SK-N-SH (cell line): ENCODE measurements at regions not wholly inside any gene's neighbourhood (a gene's known extent, or its start where the extent isn't known, plus 50 kb on each side); places are given as distances from the start of the nearest gene placed in this dataset.

Experiments used
- CTCF ChIA-PET: fragments of 300-600, 350-600 bp; formaldehyde crosslinking; extraction: SDS; loops from one replicate; lab custom pipeline; 2021; lab: Yijun Ruan, JAX
- POLR2A ChIA-PET: fragments of 350-600 bp; sonication (Branson Sonifier 250); formaldehyde crosslinking; extraction: SDS; loops from one replicate; lab custom pipeline; 2020; ENCODE audit warnings: antibody characterized with exemption, inconsistent platforms; lab: Yijun Ruan, JAX
- DNase-seq: peaks from one replicate; pipeline ENCODE4 v3.0.0; 2012
- H2AFZ ChIP-seq: fragments of 200-600 bp; sonication (generic); 2 replicates; pipeline ENCODE4 v1.8.1; 2016; ENCODE audit warnings: antibody characterized with exemption, mild to moderate bottlenecking, low read depth
- H3F3A ChIP-seq: fragments of 200-600 bp; sonication (generic); replicated peaks from 2 replicates; pipeline ENCODE3; 2016; ENCODE audit warnings: antibody characterized with exemption, mild to moderate bottlenecking; ENCODE audit not compliant: insufficient read depth
- H3K27ac ChIP-seq, 2 experiments: fragments of 200-500 bp in 1 of 2; fragments of 200-600 bp in 1 of 2; sonication (Bioruptor generic) in 1 of 2; sonication (generic), shearing (Covaris generic) in 1 of 2; 2 replicates each; pipeline versions ENCODE4 v1.5.1 to v1.6.1; 2014 to 2016; ENCODE audit warnings: low read depth in 2 of 2, inconsistent platforms in 1 of 2, low read length in 1 of 2, mild to moderate bottlenecking in 1 of 2, mixed read lengths in 1 of 2
- H3K27me3 ChIP-seq: fragments of 200-600 bp; sonication (generic), shearing (Covaris generic); 2 replicates; pipeline ENCODE4 v1.6.1; 2016; ENCODE audit warnings: mixed run types; ENCODE audit not compliant: insufficient read depth
- H3K36me3 ChIP-seq, 2 experiments: fragments of 200-500 bp in 1 of 2; fragments of 200-600 bp in 1 of 2; sonication (Bioruptor generic) in 1 of 2; sonication (generic) in 1 of 2; replicated peaks in 1 of 2; 2 replicates each; pipeline versions ENCODE3 to v1.5.1; 2014 to 2016; ENCODE audit warnings: low read length in 1 of 2, mild to moderate bottlenecking in 1 of 2; ENCODE audit not compliant: insufficient read depth in 2 of 2, control insufficient read depth in 1 of 2
- H3K4me1 ChIP-seq, 2 experiments: fragments of 200-500 bp in 1 of 2; fragments of 200-600 bp in 1 of 2; sonication (Bioruptor generic) in 1 of 2; sonication (generic), shearing (Covaris generic) in 1 of 2; 2 replicates each; pipeline versions ENCODE4 v1.5.1 to v1.6.1; 2014 to 2016; ENCODE audit warnings: low read depth in 1 of 2, low read length in 1 of 2, mixed run types in 1 of 2; ENCODE audit not compliant: insufficient read depth in 2 of 2, control insufficient read depth in 1 of 2
- H3K4me2 ChIP-seq: fragments of 200-600 bp; sonication (generic), shearing (Covaris generic); 2 replicates; pipeline ENCODE4 v1.6.1; 2017; ENCODE audit warnings: mixed run types
- H3K4me3 ChIP-seq, 2 experiments: fragments of 200-500 bp in 1 of 2; fragments of 200-600 bp in 1 of 2; sonication (Bioruptor generic) in 1 of 2; sonication (generic), shearing (Covaris generic) in 1 of 2; 2 replicates each; pipeline versions ENCODE4 v1.5.1 to v1.8.1; 2014 to 2016; ENCODE audit warnings: low read depth in 2 of 2, inconsistent platforms in 1 of 2, low read length in 1 of 2, mild to moderate bottlenecking in 1 of 2, mixed read lengths in 1 of 2, moderate library complexity in 1 of 2
- H3K79me2 ChIP-seq: fragments of 200-600 bp; sonication (generic); 2 replicates; pipeline ENCODE4 v1.8.1; 2017; ENCODE audit warnings: mild to moderate bottlenecking; ENCODE audit not compliant: insufficient read depth
- H3K9ac ChIP-seq: fragments of 200-600 bp; sonication (generic); 2 replicates; pipeline ENCODE4 v1.6.1; 2017; ENCODE audit warnings: mixed run types
- H3K9me2 ChIP-seq: fragments of 200-600 bp; sonication (generic); 2 replicates; pipeline ENCODE4 v1.6.1; 2017; ENCODE audit warnings: mixed run types
- H3K9me3 ChIP-seq: fragments of 200-600 bp; sonication (generic); 2 replicates; pipeline ENCODE4 v1.6.1; 2017; ENCODE audit warnings: mixed run types, mild to moderate bottlenecking, moderate library complexity
- H4K20me1 ChIP-seq: fragments of 200-600 bp; sonication (generic); 2 replicates; pipeline ENCODE4 v1.6.1; 2017; ENCODE audit warnings: mild to moderate bottlenecking, mixed run types; ENCODE audit not compliant: insufficient read depth
- CHD2 ChIP-seq: fragments of 150-350 bp; IDR thresholded peaks from 2 replicates; pipeline ENCODE4 v1.6.1; 2018; ENCODE audit warnings: low read length; ENCODE audit not compliant: partially characterized antibody
- ELF1 ChIP-seq: IDR thresholded peaks from 2 replicates; pipeline ENCODE4 v1.4.0; 2012
- FOXJ3 ChIP-seq: sonication (generic); formaldehyde crosslinking; IDR thresholded peaks from 2 replicates; pipeline ENCODE4 v1.5.1; 2020; ENCODE audit warnings: mild to moderate bottlenecking, missing genetic modification reagents
- FOXM1 ChIP-seq: IDR thresholded peaks from 2 replicates; pipeline ENCODE4 v1.4.0; 2012; ENCODE audit warnings: low read depth, mild to moderate bottlenecking
- GABPA ChIP-seq: IDR thresholded peaks from 2 replicates; pipeline ENCODE4 v1.4.0; 2012; ENCODE audit warnings: low read depth, mild to moderate bottlenecking
- JUND ChIP-seq: IDR thresholded peaks from 2 replicates; pipeline ENCODE4 v1.4.0; 2012
- MAX ChIP-seq: IDR thresholded peaks from 2 replicates; pipeline ENCODE4 v1.4.0; 2012; ENCODE audit warnings: low read depth
- MEF2A ChIP-seq: IDR thresholded peaks from 2 replicates; pipeline ENCODE4 v1.4.0; 2012; ENCODE audit warnings: low read depth, borderline replicate concordance
- NFIC ChIP-seq: IDR thresholded peaks from 2 replicates; pipeline ENCODE4 v1.4.0; 2012; ENCODE audit warnings: borderline replicate concordance
- POLR2AphosphoS5 ChIP-seq: IDR thresholded peaks from 2 replicates; pipeline ENCODE4 v1.6.1; 2012; ENCODE audit warnings: low read depth, low read length
- RAD21 ChIP-seq: IDR thresholded peaks from 2 replicates; pipeline ENCODE4 v1.6.1; 2012; ENCODE audit warnings: mild to moderate bottlenecking, low read length
- RCOR1 ChIP-seq: fragments of 150-350 bp; IDR thresholded peaks from 2 replicates; pipeline ENCODE4 v1.6.1; 2017; ENCODE audit warnings: antibody characterized with exemption, low read length
- REST ChIP-seq: IDR thresholded peaks from 2 replicates; pipeline ENCODE4 v1.6.1; 2012; ENCODE audit warnings: mild to moderate bottlenecking, low read depth, low read length, moderate library complexity
- RFX5 ChIP-seq: IDR thresholded peaks from 2 replicates; pipeline ENCODE4 v1.6.1; 2012; ENCODE audit warnings: mild to moderate bottlenecking, improper control_type of control experiment, low read length
- RXRA ChIP-seq: IDR thresholded peaks from 2 replicates; pipeline ENCODE4 v1.4.0; 2012; ENCODE audit warnings: low read depth, mild to moderate bottlenecking, borderline replicate concordance
- SIN3A ChIP-seq: IDR thresholded peaks from 2 replicates; pipeline ENCODE4 v1.6.1; 2012; ENCODE audit warnings: low read depth, mild to moderate bottlenecking, low read length, moderate library complexity, borderline replicate concordance
- SMC3 ChIP-seq: IDR thresholded peaks from 2 replicates; pipeline ENCODE4 v1.6.1; 2012; ENCODE audit warnings: low read depth, low read length, improper control_type of control experiment
- TAF1 ChIP-seq: IDR thresholded peaks from 2 replicates; pipeline ENCODE4 v1.6.1; 2012; ENCODE audit warnings: low read depth, mild to moderate bottlenecking, low read length, moderate library complexity, borderline replicate concordance
- TCF12 ChIP-seq: IDR thresholded peaks from 2 replicates; pipeline ENCODE4 v1.4.0; 2012
- TEAD4 ChIP-seq: IDR thresholded peaks from 2 replicates; pipeline ENCODE4 v1.4.0; 2012; ENCODE audit warnings: mild to moderate bottlenecking, borderline replicate concordance; ENCODE audit not compliant: insufficient read depth
- USF1 ChIP-seq: IDR thresholded peaks from 2 replicates; pipeline ENCODE4 v1.4.0; 2012; ENCODE audit warnings: low read depth, borderline replicate concordance
- USF2 ChIP-seq: fragments of 150-350 bp; IDR thresholded peaks from 2 replicates; pipeline ENCODE4 v1.6.1; 2017; ENCODE audit warnings: antibody characterized with exemption, low read length, low read depth, borderline replicate concordance
- YY1 ChIP-seq: IDR thresholded peaks from 2 replicates; pipeline ENCODE4 v1.4.0; 2012; ENCODE audit warnings: low read depth, mild to moderate bottlenecking
- WGBS: methylation state at CpG from one replicate; pipeline ENCODE4 v1.1.6; 2017; ENCODE audit warnings: low lambda C conversion rate; 5-methylcytosine and 5-hydroxymethylcytosine counted together

GRCh38 chr1:29625084-29625420, 388.7 kb downstream of the PTPRU start:
- DNase-seq: no peak
- no peaks in the 10 kb centered on the region for H3F3A ChIP-seq
- H2AFZ ChIP-seq: no peak overlapping the region
- no peak overlapping the region for H3K4me2 ChIP-seq
- no peaks in the 10 kb centered on the region for H3K27me3 ChIP-seq
- H3K9me3 ChIP-seq: no peaks in the 10 kb centered on the region
- no peak overlapping the region for H3K4me3 ChIP-seq
- no peak overlapping the region for H3K9ac ChIP-seq
- TF ChIP-seq YY1 (no peak), USF1 (no peak), JUND (no peak), MEF2A (no peak), NFIC (no peak), POLR2AphosphoS5 (no peak), RAD21 (no peak), CHD2 (no peak), TEAD4 (no peak), RFX5 (no peak), SMC3 (no peak), GABPA (no peak), RXRA (no peak), FOXJ3 (CRISPR knock-in tag) (no peak), USF2 (no peak), ELF1 (no peak), SIN3A (no peak)
- POLR2A ChIA-PET: no interaction called here
- no peaks in the 10 kb centered on the region for H3K9me2 ChIP-seq
- peaks cover 0 to 7% of the 10 kb centered on the region in 2 experiments; a peak in 1 of 4 replicates for H3K4me1 ChIP-seq
- CTCF ChIA-PET: interaction anchor here (0.7 to 1.4 kb wide), 3 partner anchors 11 to 24 kb away, joined by 3 to 4 read pairs (median 3); no protein-coding TSS in a partner anchor
- H3K27ac ChIP-seq: no peak overlapping the region
- no peaks in the 10 kb centered on the region for H4K20me1 ChIP-seq
- WGBS: no CpG with 5 or more reads among the region's 1 CpG
- no peaks in the 10 kb centered on the region for H3K79me2 ChIP-seq
- no peaks in the 10 kb centered on the region for H3K36me3 ChIP-seq

- Histone ChIP-seq H3F3A (no peaks in the 10 kb centered on the region), H2AFZ (no peak overlapping the region), H3K27ac (no peak overlapping the region), H3K79me2 (no peaks in the 10 kb centered on the region), H3K9ac (no peak overlapping the region), H4K20me1 (no peaks in the 10 kb centered on the region), H3K4me2 (no peak overlapping the region), H3K9me2 (no peaks in the 10 kb centered on the region), H3K27me3 (no peaks in the 10 kb centered on the region), H3K36me3 (no peaks in the 10 kb centered on the region), H3K9me3 (no peaks in the 10 kb centered on the region), H3K4me1 (peaks cover 0 to 7% of the 10 kb centered on the region in 2 experiments; a peak in 1 of 4 replicates), H3K4me3 (no peak overlapping the region)
- 53% methylated on average over 9 of the region's 9 CpGs for WGBS
- CTCF ChIA-PET: interaction anchor here (0.7 to 1.4 kb wide), 3 partner anchors 10 to 23 kb away, joined by 3 to 4 read pairs (median 3); no protein-coding TSS in a partner anchor
- DNase-seq: no peak
- POLR2A ChIA-PET: no interaction called here
- TF ChIP-seq TCF12 (no peak), TEAD4 (no peak), SIN3A (no peak), USF2 (no peak), TAF1 (no peak), REST (no peak), FOXM1 (no peak), MAX (no peak), FOXJ3 (CRISPR knock-in tag) (no peak), RCOR1 (no peak), YY1 (no peak), JUND (no peak), NFIC (no peak)
Observed at GRCh38 chr1:29624320-29625083, 388.2 kb downstream of the PTPRU start.
